ENCODE measurements at regions not wholly inside any gene's neighbourhood (a gene's known extent, or its start where the extent isn't known, plus 50 kb on each side); places are given as distances from the start of the nearest gene placed in this dataset.

DNA sequence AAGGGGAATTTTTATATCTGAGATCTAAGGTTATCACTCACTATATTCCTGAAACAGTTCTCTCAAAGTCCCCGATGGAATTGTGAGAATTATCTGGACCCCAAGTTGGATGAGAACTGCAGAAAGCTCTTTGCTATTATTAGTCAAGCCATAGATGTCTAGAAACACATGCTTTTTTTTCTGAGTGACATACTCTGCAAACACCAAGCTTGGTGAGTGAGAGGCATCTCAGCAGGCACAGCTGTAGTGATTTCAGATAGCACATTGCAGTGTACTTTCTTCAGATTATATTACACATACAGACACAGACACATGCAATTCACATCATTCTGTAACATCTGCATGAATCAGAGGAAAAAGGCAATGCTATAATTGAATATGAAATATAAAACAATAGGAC, 111.1 kb upstream of the UFL1 start:
- no peak overlapping the region for H3K27ac ChIP-seq (ENCODE audit: low read length)
- DNase-seq (ENCODE audit: low read depth, low spot score) (no peak), ATAC-seq (no peak)
- no peak overlapping the region for H3K4me3 ChIP-seq (ENCODE audit: low read depth in 2 of 2, low read length in 2 of 2)
- CTCF ChIA-PET = no interaction called here
- POLR2A ChIA-PET = no interaction called here
- in situ Hi-C loops (cut with HindIII; ENCODE audit: low pct_unique_long_range_greater_than_20kb, low sequenced_read_pairs) = no loop called here
- no peaks in the 10 kb centered on the region for H3K27me3 ChIP-seq (ENCODE audit: control insufficient read depth, insufficient read depth, low read length)
- no peaks in the 10 kb centered on the region for H3K9me3 ChIP-seq (ENCODE audit: control insufficient read depth, insufficient read depth, low read depth, low read length)
- intact Hi-C loops (cut with micrococcal nuclease; ENCODE audit: unreplicated experiment) = no loop called here
- no peaks in the 10 kb centered on the region for H3K4me1 ChIP-seq (ENCODE audit: control insufficient read depth, insufficient read depth, low read length)
- no TSS peak for BruUV-seq (replicated peaks)
- TF ChIP-seq POLR2AphosphoS5 (IDR thresholded peaks at IDR 0.05; ENCODE audit: low read depth, low read length) = no peak
- TF ChIP-seq, protein P1, sequence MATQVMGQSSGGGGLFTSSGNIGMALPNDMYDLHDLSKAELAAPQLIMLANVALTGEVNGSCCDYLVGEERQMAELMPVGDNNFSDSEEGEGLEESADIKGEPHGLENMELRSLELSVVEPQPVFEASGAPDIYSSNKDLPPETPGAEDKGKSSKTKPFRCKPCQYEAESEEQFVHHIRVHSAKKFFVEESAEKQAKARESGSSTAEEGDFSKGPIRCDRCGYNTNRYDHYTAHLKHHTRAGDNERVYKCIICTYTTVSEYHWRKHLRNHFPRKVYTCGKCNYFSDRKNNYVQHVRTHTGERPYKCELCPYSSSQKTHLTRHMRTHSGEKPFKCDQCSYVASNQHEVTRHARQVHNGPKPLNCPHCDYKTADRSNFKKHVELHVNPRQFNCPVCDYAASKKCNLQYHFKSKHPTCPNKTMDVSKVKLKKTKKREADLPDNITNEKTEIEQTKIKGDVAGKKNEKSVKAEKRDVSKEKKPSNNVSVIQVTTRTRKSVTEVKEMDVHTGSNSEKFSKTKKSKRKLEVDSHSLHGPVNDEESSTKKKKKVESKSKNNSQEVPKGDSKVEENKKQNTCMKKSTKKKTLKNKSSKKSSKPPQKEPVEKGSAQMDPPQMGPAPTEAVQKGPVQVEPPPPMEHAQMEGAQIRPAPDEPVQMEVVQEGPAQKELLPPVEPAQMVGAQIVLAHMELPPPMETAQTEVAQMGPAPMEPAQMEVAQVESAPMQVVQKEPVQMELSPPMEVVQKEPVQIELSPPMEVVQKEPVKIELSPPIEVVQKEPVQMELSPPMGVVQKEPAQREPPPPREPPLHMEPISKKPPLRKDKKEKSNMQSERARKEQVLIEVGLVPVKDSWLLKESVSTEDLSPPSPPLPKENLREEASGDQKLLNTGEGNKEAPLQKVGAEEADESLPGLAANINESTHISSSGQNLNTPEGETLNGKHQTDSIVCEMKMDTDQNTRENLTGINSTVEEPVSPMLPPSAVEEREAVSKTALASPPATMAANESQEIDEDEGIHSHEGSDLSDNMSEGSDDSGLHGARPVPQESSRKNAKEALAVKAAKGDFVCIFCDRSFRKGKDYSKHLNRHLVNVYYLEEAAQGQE (IDR thresholded peaks at IDR 0.05; ENCODE audit: insufficient read depth in 1 of 2, low read depth in 2 of 2, low read length in 1 of 2) = no peak
- TF ChIP-seq, protein P2, sequence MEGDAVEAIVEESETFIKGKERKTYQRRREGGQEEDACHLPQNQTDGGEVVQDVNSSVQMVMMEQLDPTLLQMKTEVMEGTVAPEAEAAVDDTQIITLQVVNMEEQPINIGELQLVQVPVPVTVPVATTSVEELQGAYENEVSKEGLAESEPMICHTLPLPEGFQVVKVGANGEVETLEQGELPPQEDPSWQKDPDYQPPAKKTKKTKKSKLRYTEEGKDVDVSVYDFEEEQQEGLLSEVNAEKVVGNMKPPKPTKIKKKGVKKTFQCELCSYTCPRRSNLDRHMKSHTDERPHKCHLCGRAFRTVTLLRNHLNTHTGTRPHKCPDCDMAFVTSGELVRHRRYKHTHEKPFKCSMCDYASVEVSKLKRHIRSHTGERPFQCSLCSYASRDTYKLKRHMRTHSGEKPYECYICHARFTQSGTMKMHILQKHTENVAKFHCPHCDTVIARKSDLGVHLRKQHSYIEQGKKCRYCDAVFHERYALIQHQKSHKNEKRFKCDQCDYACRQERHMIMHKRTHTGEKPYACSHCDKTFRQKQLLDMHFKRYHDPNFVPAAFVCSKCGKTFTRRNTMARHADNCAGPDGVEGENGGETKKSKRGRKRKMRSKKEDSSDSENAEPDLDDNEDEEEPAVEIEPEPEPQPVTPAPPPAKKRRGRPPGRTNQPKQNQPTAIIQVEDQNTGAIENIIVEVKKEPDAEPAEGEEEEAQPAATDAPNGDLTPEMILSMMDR (IDR thresholded peaks at IDR 0.05) = no peak
- no peak for TF ChIP-seq SIN3A (IDR thresholded peaks at IDR 0.05; ENCODE audit: borderline replicate concordance, insufficient read depth, low read depth, low read length)
- no peak for TF ChIP-seq TCF7L2 (IDR thresholded peaks at IDR 0.05; ENCODE audit: low read depth, low read length)
- no peaks in the 10 kb centered on the region for H3K36me3 ChIP-seq (ENCODE audit: control insufficient read depth, insufficient read depth, low read length)

DNA sequence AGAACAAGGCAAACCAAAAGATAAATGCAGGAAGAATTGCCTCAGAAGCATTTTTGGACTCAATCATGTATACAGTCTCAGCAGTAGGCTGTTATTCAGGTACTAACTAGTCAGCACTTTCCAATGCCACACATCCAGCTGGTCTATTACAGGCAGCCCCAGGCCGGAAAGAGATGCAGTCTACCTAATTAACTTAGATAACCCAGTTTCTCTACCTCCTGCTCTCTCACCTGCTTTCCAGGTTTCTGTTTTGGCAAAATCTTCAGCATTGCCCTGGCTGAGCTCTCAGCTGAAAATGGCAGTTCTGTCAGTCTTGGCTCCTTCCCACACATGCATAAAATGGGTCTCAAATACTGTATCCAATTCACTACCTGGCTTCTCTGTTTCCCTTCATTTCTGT, 101.3 kb upstream of the UFL1 start:
- no TSS peak for BruUV-seq (replicated peaks)
- POLR2A ChIA-PET = no interaction called here
- Histone ChIP-seq H3K27me3 (ENCODE audit: control insufficient read depth, insufficient read depth, low read length) (no peaks in the 10 kb centered on the region), H3K36me3 (ENCODE audit: control insufficient read depth, insufficient read depth, low read length) (no peaks in the 10 kb centered on the region), H3K4me3 (ENCODE audit: low read depth in 2 of 2, low read length in 2 of 2) (no peak overlapping the region), H3K9me3 (ENCODE audit: control insufficient read depth, insufficient read depth, low read depth, low read length) (no peaks in the 10 kb centered on the region), H3K4me1 (ENCODE audit: control insufficient read depth, insufficient read depth, low read length) (no peaks in the 10 kb centered on the region), H3K27ac (ENCODE audit: low read length) (no peak overlapping the region)
- in situ Hi-C loops (cut with HindIII; ENCODE audit: low pct_unique_long_range_greater_than_20kb, low sequenced_read_pairs) = no loop called here
- ATAC-seq (no peak), DNase-seq (ENCODE audit: low read depth, low spot score) (no peak)
- TF ChIP-seq, protein P1 (IDR thresholded peaks at IDR 0.05; ENCODE audit: insufficient read depth in 1 of 2, low read depth in 2 of 2, low read length in 1 of 2) = no peak
- TF ChIP-seq, protein P2 (IDR thresholded peaks at IDR 0.05) = no peak
- TF ChIP-seq POLR2AphosphoS5 (IDR thresholded peaks at IDR 0.05; ENCODE audit: low read depth, low read length) (no peak), TCF7L2 (IDR thresholded peaks at IDR 0.05; ENCODE audit: low read depth, low read length) (no peak), SIN3A (IDR thresholded peaks at IDR 0.05; ENCODE audit: borderline replicate concordance, insufficient read depth, low read depth, low read length) (no peak)
- intact Hi-C loops (cut with micrococcal nuclease; ENCODE audit: unreplicated experiment) = no loop called here
- CTCF ChIA-PET = no interaction called here

Data from Panc1 (cell line).